ENCODE measurements at regions not wholly inside any gene's neighbourhood (a gene's known extent, or its start where the extent isn't known, plus 50 kb on each side); places are given as distances from the start of the nearest gene placed in this dataset.

DNA sequence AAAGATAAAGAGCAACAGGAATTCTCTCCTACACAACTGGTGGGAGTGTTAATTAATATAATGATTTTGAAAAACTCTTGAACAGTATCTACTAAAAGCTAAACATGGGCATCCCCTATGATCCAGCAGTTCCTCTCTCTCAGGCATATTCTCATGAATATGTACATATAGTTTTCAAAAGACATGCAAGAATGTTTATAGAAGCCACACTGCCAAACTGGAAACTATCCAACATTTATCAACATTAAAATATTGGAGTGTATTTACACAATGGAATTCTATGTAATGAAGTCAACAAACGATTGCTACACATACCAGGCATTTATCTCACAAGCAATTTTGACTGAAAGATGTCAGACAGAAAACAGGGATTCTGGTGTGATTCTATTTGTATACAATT lies 404.5 kb upstream of the ANKRD30A start:
- no peaks in the 10 kb centered on the region for H3K27me3 ChIP-seq (ENCODE audit: insufficient read depth, low read depth, severe bottlenecking)
- H3K27ac ChIP-seq, result no peak overlapping the region
- no peak for DNase-seq
- H3K9me3 ChIP-seq (ENCODE audit: severe bottlenecking), result no peaks in the 10 kb centered on the region
- H3K4me3 ChIP-seq (ENCODE audit: low read depth, low read length), result no peak overlapping the region
- TF ChIP-seq, protein P1, sequence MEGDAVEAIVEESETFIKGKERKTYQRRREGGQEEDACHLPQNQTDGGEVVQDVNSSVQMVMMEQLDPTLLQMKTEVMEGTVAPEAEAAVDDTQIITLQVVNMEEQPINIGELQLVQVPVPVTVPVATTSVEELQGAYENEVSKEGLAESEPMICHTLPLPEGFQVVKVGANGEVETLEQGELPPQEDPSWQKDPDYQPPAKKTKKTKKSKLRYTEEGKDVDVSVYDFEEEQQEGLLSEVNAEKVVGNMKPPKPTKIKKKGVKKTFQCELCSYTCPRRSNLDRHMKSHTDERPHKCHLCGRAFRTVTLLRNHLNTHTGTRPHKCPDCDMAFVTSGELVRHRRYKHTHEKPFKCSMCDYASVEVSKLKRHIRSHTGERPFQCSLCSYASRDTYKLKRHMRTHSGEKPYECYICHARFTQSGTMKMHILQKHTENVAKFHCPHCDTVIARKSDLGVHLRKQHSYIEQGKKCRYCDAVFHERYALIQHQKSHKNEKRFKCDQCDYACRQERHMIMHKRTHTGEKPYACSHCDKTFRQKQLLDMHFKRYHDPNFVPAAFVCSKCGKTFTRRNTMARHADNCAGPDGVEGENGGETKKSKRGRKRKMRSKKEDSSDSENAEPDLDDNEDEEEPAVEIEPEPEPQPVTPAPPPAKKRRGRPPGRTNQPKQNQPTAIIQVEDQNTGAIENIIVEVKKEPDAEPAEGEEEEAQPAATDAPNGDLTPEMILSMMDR (IDR thresholded peaks at IDR 0.05; ENCODE audit: low read depth, low read length), result no peak
- H3K36me3 ChIP-seq, result no peaks in the 10 kb centered on the region

DNA sequence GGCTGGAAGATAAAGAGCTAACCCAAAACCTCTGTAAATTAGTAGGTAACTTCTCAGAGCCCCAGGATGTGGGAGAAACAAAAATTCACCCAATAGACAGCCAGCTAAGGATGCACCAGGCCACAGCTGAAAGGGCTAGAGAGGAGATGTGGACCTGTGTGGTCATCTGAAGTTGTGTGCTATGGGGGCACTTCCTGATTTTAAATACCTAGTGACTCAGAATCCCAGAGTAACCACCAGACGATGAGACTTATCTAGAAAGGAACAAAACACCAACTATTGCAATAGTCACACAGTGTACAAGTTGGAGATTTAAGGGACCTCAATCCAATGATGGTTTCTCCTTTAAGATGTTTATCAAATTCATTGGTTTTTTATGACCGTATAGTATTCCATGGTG lies 408.3 kb upstream of the ANKRD30A start:
- TF ChIP-seq, protein P1 (IDR thresholded peaks at IDR 0.05; ENCODE audit: low read depth, low read length), result no peak
- Histone ChIP-seq H3K27me3 (ENCODE audit: insufficient read depth, low read depth, severe bottlenecking) (no peaks in the 10 kb centered on the region), H3K36me3 (no peaks in the 10 kb centered on the region), H3K9me3 (ENCODE audit: severe bottlenecking) (no peaks in the 10 kb centered on the region), H3K4me3 (ENCODE audit: low read depth, low read length) (no peak overlapping the region), H3K27ac (no peak overlapping the region)
- no peak for DNase-seq

DNA sequence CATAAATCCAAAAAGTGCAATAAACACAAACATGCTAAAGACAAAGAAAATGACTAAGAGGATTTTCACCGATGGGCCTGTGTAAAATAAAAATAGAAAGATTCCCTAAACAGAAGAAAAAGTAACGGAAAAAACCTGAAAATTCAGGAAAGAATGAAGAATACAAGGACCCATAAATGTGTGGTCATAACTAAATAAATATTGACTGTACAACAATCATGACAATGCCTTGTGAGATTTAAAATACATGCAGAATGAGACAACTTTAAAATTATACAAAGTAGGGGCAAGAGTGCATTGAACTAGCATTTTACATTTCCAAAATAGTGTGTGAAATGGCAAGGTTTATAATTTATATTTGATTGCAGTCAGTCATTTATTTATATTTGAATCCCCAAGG lies 409.1 kb upstream of the ANKRD30A start:
- TF ChIP-seq, protein P1 (IDR thresholded peaks at IDR 0.05; ENCODE audit: low read depth, low read length), result no peak
- Histone ChIP-seq H3K27me3 (ENCODE audit: insufficient read depth, low read depth, severe bottlenecking) (no peaks in the 10 kb centered on the region), H3K9me3 (ENCODE audit: severe bottlenecking) (no peaks in the 10 kb centered on the region), H3K36me3 (no peaks in the 10 kb centered on the region), H3K4me3 (ENCODE audit: low read depth, low read length) (no peak overlapping the region), H3K27ac (no peak overlapping the region)
- no peak for DNase-seq

DNA sequence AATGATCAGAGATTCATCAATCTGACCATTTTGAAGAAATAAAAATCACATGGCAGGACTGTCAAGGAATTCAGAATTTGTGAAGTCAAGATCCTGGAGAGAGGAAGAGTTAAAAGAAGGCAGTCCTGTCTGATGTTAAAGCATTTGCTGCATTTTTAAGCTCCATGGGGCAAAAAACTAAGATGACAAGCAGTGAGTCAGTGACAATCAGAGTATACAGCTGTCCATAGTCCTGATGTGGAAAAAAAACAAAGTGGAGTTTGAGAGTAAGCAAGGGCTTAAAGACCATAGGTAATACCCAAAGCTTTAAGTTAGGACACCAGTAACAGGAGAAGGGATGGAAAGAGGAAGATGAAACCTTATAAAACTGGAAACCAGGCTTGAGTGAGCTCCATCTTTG lies 412.7 kb upstream of the ANKRD30A start:
- TF ChIP-seq, protein P1 (IDR thresholded peaks at IDR 0.05; ENCODE audit: low read depth, low read length), result no peak
- Histone ChIP-seq H3K4me3 (ENCODE audit: low read depth, low read length) (no peak overlapping the region), H3K9me3 (ENCODE audit: severe bottlenecking) (no peaks in the 10 kb centered on the region), H3K27me3 (ENCODE audit: insufficient read depth, low read depth, severe bottlenecking) (no peaks in the 10 kb centered on the region), H3K27ac (no peak overlapping the region), H3K36me3 (no peaks in the 10 kb centered on the region)
- DNase-seq, result no peak

DNA sequence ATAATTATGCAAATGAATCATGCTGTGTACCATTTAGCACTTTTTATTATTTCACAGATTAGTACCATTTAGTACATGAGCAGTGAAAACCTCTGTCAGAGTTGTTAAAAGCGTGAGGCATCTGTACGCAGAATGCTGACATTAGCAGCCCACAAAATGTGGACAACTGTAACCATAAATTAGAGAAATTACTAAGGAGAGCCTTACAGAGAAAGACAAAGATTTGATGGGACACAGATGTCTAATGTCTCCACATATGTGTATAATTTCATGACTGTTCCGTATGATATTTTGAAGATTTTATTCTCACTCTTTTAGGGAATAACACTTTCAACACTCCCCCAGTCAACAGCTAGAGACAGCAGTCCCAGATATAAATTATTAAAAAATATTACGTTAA lies 414.0 kb upstream of the ANKRD30A start:
- TF ChIP-seq, protein P1 (IDR thresholded peaks at IDR 0.05; ENCODE audit: low read depth, low read length), result no peak

DNA sequence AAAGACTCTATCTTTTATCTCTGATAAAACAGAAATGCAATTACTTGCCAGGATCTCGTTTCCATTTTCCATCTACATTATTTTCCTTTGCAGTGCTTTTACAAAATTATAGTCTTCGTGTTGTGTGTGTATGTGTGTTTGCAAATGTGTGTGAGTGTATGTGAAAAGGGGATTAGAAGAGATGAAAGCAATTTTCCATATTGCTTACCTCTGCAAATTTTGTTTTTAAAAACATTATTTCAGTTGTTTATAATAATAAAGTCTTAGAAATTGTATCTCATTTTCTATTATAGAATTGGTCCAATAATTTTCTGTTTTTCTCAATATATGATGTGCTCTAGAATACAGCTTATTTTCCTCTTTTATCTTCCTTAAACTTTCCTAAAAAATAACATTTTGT lies 421.3 kb upstream of the ANKRD30A start:
- TF ChIP-seq, protein P1 (IDR thresholded peaks at IDR 0.05; ENCODE audit: low read depth, low read length), result no peak
- no peak for DNase-seq

More for the DNA sequence above, 414.0 kb upstream of the ANKRD30A start:
- no peaks in the 10 kb centered on the region for H3K9me3 ChIP-seq (ENCODE audit: severe bottlenecking)
- no peak overlapping the region for H3K4me3 ChIP-seq (ENCODE audit: low read depth, low read length)
- H3K27me3 ChIP-seq (ENCODE audit: insufficient read depth, low read depth, severe bottlenecking), result no peaks in the 10 kb centered on the region
- no peaks in the 10 kb centered on the region for H3K36me3 ChIP-seq
- H3K27ac ChIP-seq, result no peak overlapping the region
- no peak for DNase-seq

More for the DNA sequence above, 421.3 kb upstream of the ANKRD30A start:
- no peak overlapping the region for H3K27ac ChIP-seq
- no peak overlapping the region for H3K4me3 ChIP-seq (ENCODE audit: low read depth, low read length)
- no peaks in the 10 kb centered on the region for H3K36me3 ChIP-seq
- no peaks in the 10 kb centered on the region for H3K9me3 ChIP-seq (ENCODE audit: severe bottlenecking)
- H3K27me3 ChIP-seq (ENCODE audit: insufficient read depth, low read depth, severe bottlenecking), result no peaks in the 10 kb centered on the region
